Liver (tissue), 8 donors: ENCODE measurements at regions not wholly inside any gene's neighbourhood (a gene's known extent, or its start where the extent isn't known, plus 50 kb on each side); places are given as distances from the start of the nearest gene placed in this dataset.

ENCODE experiments used
- DNase-seq: peaks from one replicate; pipeline ENCODE4 v3.0.0-alpha.2; 2017; ENCODE audit warnings: low spot score
- H3K27ac ChIP-seq, 2 donors: one replicate each; pipeline ENCODE4 v1.7.0; 2013; ENCODE audit warnings: inconsistent platforms in 2 of 2, low read length in 2 of 2, control low read depth in 1 of 2, low read depth in 1 of 2, mild to moderate bottlenecking in 1 of 2
- H3K27me3 ChIP-seq, 4 donors: one replicate each; pipeline versions ENCODE4 v1.6.1 to v1.7.0; 2013; ENCODE audit warnings: low read length in 3 of 4, inconsistent platforms in 1 of 4, mild to moderate bottlenecking in 1 of 4, moderate library complexity in 1 of 4; ENCODE audit not compliant: control insufficient read depth in 4 of 4, insufficient read depth in 4 of 4
- H3K36me3 ChIP-seq, 4 donors: one replicate each; pipeline versions ENCODE4 v1.6.1 to v1.7.0; 2013; ENCODE audit warnings: low read length in 3 of 4, mild to moderate bottlenecking in 3 of 4, low read depth in 1 of 4, moderate library complexity in 1 of 4; ENCODE audit not compliant: control insufficient read depth in 4 of 4, insufficient read depth in 3 of 4
- H3K4me1 ChIP-seq, 4 donors: one replicate each; pipeline versions ENCODE4 v1.6.1 to v1.7.0; 2013; ENCODE audit warnings: low read length in 3 of 4, mild to moderate bottlenecking in 3 of 4, moderate library complexity in 1 of 4; ENCODE audit not compliant: control insufficient read depth in 4 of 4, insufficient read depth in 4 of 4
- H3K4me3 ChIP-seq, 3 donors: one replicate each; pipeline versions ENCODE4 v1.6.1 to v1.7.0; 2013; ENCODE audit warnings: low read length in 3 of 3, control low read depth in 1 of 3, low read depth in 1 of 3, mild to moderate bottlenecking in 1 of 3
- H3K9ac ChIP-seq, 2 donors: one replicate each; pipeline ENCODE4 v1.7.0; 2013; ENCODE audit warnings: low read length in 2 of 2, mild to moderate bottlenecking in 2 of 2, moderate library complexity in 2 of 2, control low read depth in 1 of 2, low read depth in 1 of 2
- H3K9me3 ChIP-seq, 4 donors: one replicate each; pipeline versions ENCODE4 v1.6.1 to v1.7.0; 2013; ENCODE audit warnings: low read length in 3 of 4; ENCODE audit not compliant: control insufficient read depth in 4 of 4
- EGR1 ChIP-seq, 2 donors: IDR thresholded peaks; 2 replicates each; pipeline ENCODE4 v1.6.1; 2016 to 2018; ENCODE audit warnings: antibody characterized with exemption in 2 of 2, low read depth in 2 of 2
- FOXA1 ChIP-seq: IDR thresholded peaks from 2 replicates; pipeline ENCODE4 v1.6.1; 2016; ENCODE audit warnings: antibody characterized with exemption
- FOXA2 ChIP-seq: IDR thresholded peaks from 2 replicates; pipeline ENCODE4 v1.6.1; 2016; ENCODE audit warnings: antibody characterized with exemption
- GABPA ChIP-seq, 2 donors: IDR thresholded peaks in 1 of 2; conservative IDR thresholded peaks in 1 of 2; 2 replicates each; pipeline ENCODE4 v1.6.1; 2016; ENCODE audit warnings: antibody characterized with exemption in 2 of 2, mild to moderate bottlenecking in 1 of 2, moderate library complexity in 1 of 2
- HNF4A ChIP-seq, 2 donors: conservative IDR thresholded peaks; 2 replicates each; pipeline ENCODE4 v1.6.1; 2016; ENCODE audit warnings: antibody characterized with exemption in 2 of 2, mild to moderate bottlenecking in 2 of 2
- HNF4G ChIP-seq: IDR thresholded peaks from 2 replicates; pipeline ENCODE4 v1.6.1; 2016; ENCODE audit warnings: antibody characterized with exemption
- JUND ChIP-seq, 2 donors: IDR thresholded peaks; 2 replicates each; pipeline ENCODE4 v1.6.1; 2016; ENCODE audit warnings: antibody characterized with exemption in 2 of 2
- RXRA ChIP-seq, 2 donors: IDR thresholded peaks; 2 replicates each; pipeline ENCODE4 v1.6.1; 2017 to 2018; ENCODE audit warnings: antibody characterized with exemption in 2 of 2, mild to moderate bottlenecking in 1 of 2
- SP1 ChIP-seq: IDR thresholded peaks from 2 replicates; pipeline ENCODE4 v1.6.1; 2018; ENCODE audit warnings: antibody characterized with exemption, mild to moderate bottlenecking
- TAF1 ChIP-seq: conservative IDR thresholded peaks from 2 replicates; pipeline ENCODE4 v1.6.1; 2016; ENCODE audit warnings: antibody characterized with exemption, mild to moderate bottlenecking
- YY1 ChIP-seq: IDR thresholded peaks from 2 replicates; pipeline ENCODE4 v1.6.1; 2016; ENCODE audit warnings: antibody characterized with exemption, mild to moderate bottlenecking
- WGBS: extraction: QIAGEN DNeasy Blood & Tissue Kit; methylation state at CpG from one replicate; pipeline ENCODE4 v1.1.7; 2013; 5-methylcytosine and 5-hydroxymethylcytosine counted together
- TF ChIP-seq, protein P1 (sequence below): IDR thresholded peaks from 2 replicates; pipeline ENCODE4 v1.6.1; 2016; ENCODE audit warnings: antibody characterized with exemption, mild to moderate bottlenecking
- TF ChIP-seq, protein P2 (sequence below): IDR thresholded peaks from 2 replicates; pipeline ENCODE4 v1.6.1; 2016; ENCODE audit warnings: antibody characterized with exemption
- TF ChIP-seq, protein P3 (sequence below): fragments of 150-350 bp; IDR thresholded peaks from 2 replicates; pipeline ENCODE4 v1.5.1; 2017; ENCODE audit warnings: improper control_type of control experiment, low read depth, low read length; ENCODE audit not compliant: missing input control
- TF ChIP-seq, protein P4 (sequence below): IDR thresholded peaks from 2 replicates; pipeline ENCODE4 v1.6.1; 2016; ENCODE audit warnings: antibody characterized with exemption
- TF ChIP-seq, protein P5 (sequence below): IDR thresholded peaks from 2 replicates; pipeline ENCODE4 v1.6.1; 2016; ENCODE audit warnings: antibody characterized with exemption
- donor health status: healthy.
- donor health status: healthy.
- donor health status: healthy.
- donor health status: healthy.
- donor health status: healthy.

DNA sequence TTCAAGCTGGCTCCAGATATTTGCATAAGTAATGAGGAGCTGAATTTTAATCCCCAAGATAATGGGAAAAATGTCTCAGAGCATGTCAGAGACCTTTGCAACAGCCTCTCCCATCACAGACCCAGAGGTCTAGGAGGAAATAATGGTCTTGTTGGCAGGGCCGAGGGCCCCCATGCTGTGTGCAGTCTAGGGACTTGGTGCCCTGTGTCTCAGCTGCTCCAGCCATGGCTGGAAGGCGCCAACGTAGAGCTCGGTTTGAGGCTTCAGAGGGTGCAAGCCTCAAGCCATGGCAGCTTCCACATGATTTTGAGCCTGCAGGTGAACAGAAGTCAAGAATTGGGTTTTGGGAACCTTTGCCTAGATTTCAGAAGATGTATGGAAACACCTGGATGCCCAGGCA lies 134.7 kb downstream of the LYPLAL1 start:
- no peaks in the 10 kb centered on the region for H3K27me3 ChIP-seq
- H3K9ac ChIP-seq, result no peak overlapping the region
- WGBS, result 94% methylated on average over 4 of the region's 4 CpGs
- H3K36me3 ChIP-seq, result no peaks in the 10 kb centered on the region
- H3K4me1 ChIP-seq, result no peaks in the 10 kb centered on the region
- DNase-seq, result no peak
- TF ChIP-seq RXRA (IDR thresholded peaks at IDR 0.05) (no peak), FOXA2 (no peak), YY1 (no peak), HNF4G (no peak), SP1 (no peak), EGR1 (IDR thresholded peaks at IDR 0.05; ENCODE audit: low read depth in 2 of 2) (no peak), TAF1 (no peak), FOXA1 (no peak), HNF4A (conservative IDR thresholded peaks at IDR 0.05) (no peak), JUND (IDR thresholded peaks at IDR 0.05) (no peak), GABPA (IDR thresholded peaks at IDR 0.05 in 1 of 2, conservative IDR thresholded peaks at IDR 0.05 in 1 of 2) (no peak)
- TF ChIP-seq, protein P1, sequence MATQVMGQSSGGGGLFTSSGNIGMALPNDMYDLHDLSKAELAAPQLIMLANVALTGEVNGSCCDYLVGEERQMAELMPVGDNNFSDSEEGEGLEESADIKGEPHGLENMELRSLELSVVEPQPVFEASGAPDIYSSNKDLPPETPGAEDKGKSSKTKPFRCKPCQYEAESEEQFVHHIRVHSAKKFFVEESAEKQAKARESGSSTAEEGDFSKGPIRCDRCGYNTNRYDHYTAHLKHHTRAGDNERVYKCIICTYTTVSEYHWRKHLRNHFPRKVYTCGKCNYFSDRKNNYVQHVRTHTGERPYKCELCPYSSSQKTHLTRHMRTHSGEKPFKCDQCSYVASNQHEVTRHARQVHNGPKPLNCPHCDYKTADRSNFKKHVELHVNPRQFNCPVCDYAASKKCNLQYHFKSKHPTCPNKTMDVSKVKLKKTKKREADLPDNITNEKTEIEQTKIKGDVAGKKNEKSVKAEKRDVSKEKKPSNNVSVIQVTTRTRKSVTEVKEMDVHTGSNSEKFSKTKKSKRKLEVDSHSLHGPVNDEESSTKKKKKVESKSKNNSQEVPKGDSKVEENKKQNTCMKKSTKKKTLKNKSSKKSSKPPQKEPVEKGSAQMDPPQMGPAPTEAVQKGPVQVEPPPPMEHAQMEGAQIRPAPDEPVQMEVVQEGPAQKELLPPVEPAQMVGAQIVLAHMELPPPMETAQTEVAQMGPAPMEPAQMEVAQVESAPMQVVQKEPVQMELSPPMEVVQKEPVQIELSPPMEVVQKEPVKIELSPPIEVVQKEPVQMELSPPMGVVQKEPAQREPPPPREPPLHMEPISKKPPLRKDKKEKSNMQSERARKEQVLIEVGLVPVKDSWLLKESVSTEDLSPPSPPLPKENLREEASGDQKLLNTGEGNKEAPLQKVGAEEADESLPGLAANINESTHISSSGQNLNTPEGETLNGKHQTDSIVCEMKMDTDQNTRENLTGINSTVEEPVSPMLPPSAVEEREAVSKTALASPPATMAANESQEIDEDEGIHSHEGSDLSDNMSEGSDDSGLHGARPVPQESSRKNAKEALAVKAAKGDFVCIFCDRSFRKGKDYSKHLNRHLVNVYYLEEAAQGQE, result no peak
- TF ChIP-seq, protein P2, sequence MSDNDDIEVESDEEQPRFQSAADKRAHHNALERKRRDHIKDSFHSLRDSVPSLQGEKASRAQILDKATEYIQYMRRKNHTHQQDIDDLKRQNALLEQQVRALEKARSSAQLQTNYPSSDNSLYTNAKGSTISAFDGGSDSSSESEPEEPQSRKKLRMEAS, result no peak
- TF ChIP-seq, protein P3, sequence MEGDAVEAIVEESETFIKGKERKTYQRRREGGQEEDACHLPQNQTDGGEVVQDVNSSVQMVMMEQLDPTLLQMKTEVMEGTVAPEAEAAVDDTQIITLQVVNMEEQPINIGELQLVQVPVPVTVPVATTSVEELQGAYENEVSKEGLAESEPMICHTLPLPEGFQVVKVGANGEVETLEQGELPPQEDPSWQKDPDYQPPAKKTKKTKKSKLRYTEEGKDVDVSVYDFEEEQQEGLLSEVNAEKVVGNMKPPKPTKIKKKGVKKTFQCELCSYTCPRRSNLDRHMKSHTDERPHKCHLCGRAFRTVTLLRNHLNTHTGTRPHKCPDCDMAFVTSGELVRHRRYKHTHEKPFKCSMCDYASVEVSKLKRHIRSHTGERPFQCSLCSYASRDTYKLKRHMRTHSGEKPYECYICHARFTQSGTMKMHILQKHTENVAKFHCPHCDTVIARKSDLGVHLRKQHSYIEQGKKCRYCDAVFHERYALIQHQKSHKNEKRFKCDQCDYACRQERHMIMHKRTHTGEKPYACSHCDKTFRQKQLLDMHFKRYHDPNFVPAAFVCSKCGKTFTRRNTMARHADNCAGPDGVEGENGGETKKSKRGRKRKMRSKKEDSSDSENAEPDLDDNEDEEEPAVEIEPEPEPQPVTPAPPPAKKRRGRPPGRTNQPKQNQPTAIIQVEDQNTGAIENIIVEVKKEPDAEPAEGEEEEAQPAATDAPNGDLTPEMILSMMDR, result no peak
- TF ChIP-seq, protein P4, sequence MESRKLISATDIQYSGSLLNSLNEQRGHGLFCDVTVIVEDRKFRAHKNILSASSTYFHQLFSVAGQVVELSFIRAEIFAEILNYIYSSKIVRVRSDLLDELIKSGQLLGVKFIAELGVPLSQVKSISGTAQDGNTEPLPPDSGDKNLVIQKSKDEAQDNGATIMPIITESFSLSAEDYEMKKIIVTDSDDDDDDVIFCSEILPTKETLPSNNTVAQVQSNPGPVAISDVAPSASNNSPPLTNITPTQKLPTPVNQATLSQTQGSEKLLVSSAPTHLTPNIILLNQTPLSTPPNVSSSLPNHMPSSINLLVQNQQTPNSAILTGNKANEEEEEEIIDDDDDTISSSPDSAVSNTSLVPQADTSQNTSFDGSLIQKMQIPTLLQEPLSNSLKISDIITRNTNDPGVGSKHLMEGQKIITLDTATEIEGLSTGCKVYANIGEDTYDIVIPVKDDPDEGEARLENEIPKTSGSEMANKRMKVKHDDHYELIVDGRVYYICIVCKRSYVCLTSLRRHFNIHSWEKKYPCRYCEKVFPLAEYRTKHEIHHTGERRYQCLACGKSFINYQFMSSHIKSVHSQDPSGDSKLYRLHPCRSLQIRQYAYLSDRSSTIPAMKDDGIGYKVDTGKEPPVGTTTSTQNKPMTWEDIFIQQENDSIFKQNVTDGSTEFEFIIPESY, result no peak
- TF ChIP-seq, protein P5, sequence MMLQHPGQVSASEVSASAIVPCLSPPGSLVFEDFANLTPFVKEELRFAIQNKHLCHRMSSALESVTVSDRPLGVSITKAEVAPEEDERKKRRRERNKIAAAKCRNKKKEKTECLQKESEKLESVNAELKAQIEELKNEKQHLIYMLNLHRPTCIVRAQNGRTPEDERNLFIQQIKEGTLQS, result no peak
- no peak overlapping the region for H3K27ac ChIP-seq
- H3K9me3 ChIP-seq, result no peaks in the 10 kb centered on the region
- no peak overlapping the region for H3K4me3 ChIP-seq
